ENCODE measurements at regions not wholly inside any gene's neighbourhood (a gene's known extent, or its start where the extent isn't known, plus 50 kb on each side); places are given as distances from the start of the nearest gene placed in this dataset.

DNA sequence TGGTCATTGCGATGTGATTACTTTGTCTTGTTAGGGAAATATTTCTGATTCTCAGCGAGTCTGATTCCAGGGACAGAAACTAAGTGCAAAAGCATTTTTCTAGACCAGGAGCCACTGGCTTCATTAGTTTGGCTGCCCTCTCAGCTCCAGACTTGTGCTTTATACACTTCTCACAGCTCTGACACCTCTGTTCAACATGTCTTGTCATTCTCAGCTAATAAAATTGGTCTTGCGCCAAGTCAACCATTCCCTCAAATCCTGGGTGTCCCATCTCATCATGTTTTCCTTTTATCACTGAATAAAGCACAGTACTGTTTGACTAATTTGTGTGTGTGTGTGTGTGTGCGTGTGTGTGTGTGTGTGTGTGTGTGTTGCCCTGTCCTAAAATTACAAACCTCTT is 215.5 kb upstream of the EPHA4 start:
- TF ChIP-seq CTCF (IDR thresholded peaks at IDR 0.05; ENCODE audit: insufficient read depth, low read length), result no peak
- TF ChIP-seq SPI1 (IDR thresholded peaks at IDR 0.05; ENCODE audit: borderline replicate concordance, low read depth), result no peak
- TF ChIP-seq POLR2AphosphoS5 (IDR thresholded peaks at IDR 0.05; ENCODE audit: low read depth), result no peak
- TF ChIP-seq, protein P1, sequence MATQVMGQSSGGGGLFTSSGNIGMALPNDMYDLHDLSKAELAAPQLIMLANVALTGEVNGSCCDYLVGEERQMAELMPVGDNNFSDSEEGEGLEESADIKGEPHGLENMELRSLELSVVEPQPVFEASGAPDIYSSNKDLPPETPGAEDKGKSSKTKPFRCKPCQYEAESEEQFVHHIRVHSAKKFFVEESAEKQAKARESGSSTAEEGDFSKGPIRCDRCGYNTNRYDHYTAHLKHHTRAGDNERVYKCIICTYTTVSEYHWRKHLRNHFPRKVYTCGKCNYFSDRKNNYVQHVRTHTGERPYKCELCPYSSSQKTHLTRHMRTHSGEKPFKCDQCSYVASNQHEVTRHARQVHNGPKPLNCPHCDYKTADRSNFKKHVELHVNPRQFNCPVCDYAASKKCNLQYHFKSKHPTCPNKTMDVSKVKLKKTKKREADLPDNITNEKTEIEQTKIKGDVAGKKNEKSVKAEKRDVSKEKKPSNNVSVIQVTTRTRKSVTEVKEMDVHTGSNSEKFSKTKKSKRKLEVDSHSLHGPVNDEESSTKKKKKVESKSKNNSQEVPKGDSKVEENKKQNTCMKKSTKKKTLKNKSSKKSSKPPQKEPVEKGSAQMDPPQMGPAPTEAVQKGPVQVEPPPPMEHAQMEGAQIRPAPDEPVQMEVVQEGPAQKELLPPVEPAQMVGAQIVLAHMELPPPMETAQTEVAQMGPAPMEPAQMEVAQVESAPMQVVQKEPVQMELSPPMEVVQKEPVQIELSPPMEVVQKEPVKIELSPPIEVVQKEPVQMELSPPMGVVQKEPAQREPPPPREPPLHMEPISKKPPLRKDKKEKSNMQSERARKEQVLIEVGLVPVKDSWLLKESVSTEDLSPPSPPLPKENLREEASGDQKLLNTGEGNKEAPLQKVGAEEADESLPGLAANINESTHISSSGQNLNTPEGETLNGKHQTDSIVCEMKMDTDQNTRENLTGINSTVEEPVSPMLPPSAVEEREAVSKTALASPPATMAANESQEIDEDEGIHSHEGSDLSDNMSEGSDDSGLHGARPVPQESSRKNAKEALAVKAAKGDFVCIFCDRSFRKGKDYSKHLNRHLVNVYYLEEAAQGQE (IDR thresholded peaks at IDR 0.05; ENCODE audit: insufficient replicate concordance, low read depth), result no peak
- TF ChIP-seq GABPA (IDR thresholded peaks at IDR 0.05; ENCODE audit: low read depth), result no peak
- Histone ChIP-seq H3K27me3 (ENCODE audit: insufficient read depth, poor library complexity, severe bottlenecking) (no peaks in the 10 kb centered on the region), H3K4me3 (replicated peaks; ENCODE audit: insufficient read depth, low read length) (no peak overlapping the region), H3K27ac (replicated peaks) (no peak overlapping the region)
- DNase-seq (ENCODE audit: low read depth in 1 of 2, low spot score in 1 of 2), result no peak

DNA sequence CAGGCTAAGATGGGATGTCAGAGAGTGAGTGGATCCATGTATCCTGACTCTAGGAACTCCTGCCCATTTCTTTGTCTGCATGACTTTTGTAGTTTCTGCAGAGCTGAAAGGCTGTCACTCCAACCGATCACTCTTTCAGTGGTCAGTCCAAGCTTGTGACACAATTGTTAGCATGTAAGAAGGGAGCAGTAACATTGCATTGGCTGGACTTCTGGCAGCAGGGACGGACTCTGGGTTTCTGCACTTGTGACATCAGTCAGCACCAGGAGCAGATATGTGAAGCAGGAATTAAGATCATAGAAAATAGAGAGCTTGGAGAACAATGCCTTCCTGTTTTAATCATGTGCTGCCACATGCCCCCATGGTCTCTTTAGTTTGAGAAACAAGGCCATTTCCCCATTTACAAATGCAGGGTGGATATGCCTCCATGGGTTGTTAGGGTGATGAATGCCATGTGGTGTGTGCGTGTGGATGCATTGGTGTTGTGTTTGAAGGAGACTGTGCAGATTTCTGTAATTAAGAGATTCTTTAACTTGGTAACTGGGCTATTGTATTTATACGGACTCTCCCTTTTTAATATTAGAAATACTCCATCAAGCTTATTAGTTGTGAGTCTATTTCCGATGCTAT is 214.3 kb upstream of the EPHA4 start:
- no peak for TF ChIP-seq CTCF (IDR thresholded peaks at IDR 0.05; ENCODE audit: insufficient read depth, low read length)
- no peak overlapping the region for H3K4me3 ChIP-seq (replicated peaks; ENCODE audit: insufficient read depth, low read length)
- no peaks in the 10 kb centered on the region for H3K27me3 ChIP-seq (ENCODE audit: insufficient read depth, poor library complexity, severe bottlenecking)
- no peak overlapping the region for H3K27ac ChIP-seq (replicated peaks)
- DNase-seq (ENCODE audit: low read depth in 1 of 2, low spot score in 1 of 2), result no peak

GRCh38 chr2:221780281-221780688 is 208.2 kb upstream of the EPHA4 start:
- no peak overlapping the region for H3K4me3 ChIP-seq (replicated peaks; ENCODE audit: insufficient read depth, low read length)
- no peak for TF ChIP-seq CTCF (IDR thresholded peaks at IDR 0.05; ENCODE audit: insufficient read depth, low read length)
- TF ChIP-seq SPI1 (IDR thresholded peaks at IDR 0.05; ENCODE audit: borderline replicate concordance, low read depth), result no peak
- no peak for TF ChIP-seq POLR2AphosphoS5 (IDR thresholded peaks at IDR 0.05; ENCODE audit: low read depth)
- TF ChIP-seq, protein P1 (IDR thresholded peaks at IDR 0.05; ENCODE audit: insufficient replicate concordance, low read depth), result no peak
- no peak for TF ChIP-seq GABPA (IDR thresholded peaks at IDR 0.05; ENCODE audit: low read depth)
- no peak for DNase-seq (ENCODE audit: low read depth in 1 of 2, low spot score in 1 of 2)
- no peaks in the 10 kb centered on the region for H3K27me3 ChIP-seq (ENCODE audit: insufficient read depth, poor library complexity, severe bottlenecking)
- no peak overlapping the region for H3K27ac ChIP-seq (replicated peaks)

- no peak for DNase-seq (ENCODE audit: low read depth in 1 of 2, low spot score in 1 of 2)
- Histone ChIP-seq H3K27ac (replicated peaks) (no peak overlapping the region), H3K27me3 (ENCODE audit: insufficient read depth, poor library complexity, severe bottlenecking) (no peaks in the 10 kb centered on the region), H3K4me3 (replicated peaks; ENCODE audit: insufficient read depth, low read length) (no peak overlapping the region)
- TF ChIP-seq POLR2AphosphoS5 (IDR thresholded peaks at IDR 0.05; ENCODE audit: low read depth), result no peak
- TF ChIP-seq GABPA (IDR thresholded peaks at IDR 0.05; ENCODE audit: low read depth), result no peak
- TF ChIP-seq, protein P1 (IDR thresholded peaks at IDR 0.05; ENCODE audit: insufficient replicate concordance, low read depth), result no peak
Measured at GRCh38 chr2:221779614-221780067, 207.5 kb upstream of the EPHA4 start.
